SKM-1 treated with dmso at 0.1 percent for 144 hours (cell line): ENCODE measurements at regions not wholly inside any gene's neighbourhood (a gene's known extent, or its start where the extent isn't known, plus 50 kb on each side); places are given as distances from the start of the nearest gene placed in this dataset.
"Not testable (repeated sequence)": the region's sequence is repeated elsewhere in the genome, so short reads cannot be mapped to it uniquely, and the experiment has no call there.

Experiments
- DNase-seq: peaks from one replicate; lab custom pipeline; 2025; ENCODE audit not compliant: unreplicated experiment; lab: John Stamatoyannopoulos, UW

DNA sequence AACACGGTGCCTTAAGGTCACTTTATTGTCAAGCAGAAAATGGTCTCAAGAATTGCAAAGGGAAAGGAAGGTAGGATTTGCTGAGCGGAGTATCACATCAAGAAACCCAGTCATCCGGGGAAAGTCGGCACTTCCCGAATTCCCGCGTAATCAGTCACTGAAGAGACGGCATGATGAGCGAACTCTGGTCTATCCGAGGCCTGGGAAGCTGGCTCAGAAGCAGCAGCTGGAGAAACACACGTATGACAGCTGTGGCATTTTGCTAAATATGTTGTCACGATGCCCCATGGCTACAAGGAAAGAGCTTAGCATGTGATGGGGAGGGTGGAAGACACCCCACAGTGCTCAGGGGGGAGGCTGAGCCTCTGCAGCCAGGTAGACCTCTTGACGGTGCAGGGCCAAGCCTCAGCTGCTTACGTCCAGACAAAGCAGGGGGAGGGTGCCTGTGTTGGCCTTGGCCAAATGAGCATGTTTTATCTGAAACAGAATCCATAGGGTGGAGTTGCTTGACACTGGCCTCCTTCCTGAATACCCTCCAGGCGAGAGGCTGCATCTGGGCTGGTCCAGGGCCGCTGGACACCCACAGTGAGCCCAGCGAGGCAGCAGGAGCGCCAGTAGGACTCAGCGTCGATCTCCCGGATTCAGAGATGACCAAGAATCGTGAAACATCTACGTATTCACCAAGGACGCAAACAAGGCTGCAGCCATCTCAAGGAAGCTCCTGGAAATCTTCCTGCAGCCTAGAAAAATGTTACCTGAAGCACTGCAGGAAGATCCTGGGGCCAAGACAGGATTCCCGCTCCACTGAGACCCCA, 118.8 kb upstream of the AFDN start:
- no peak for DNase-seq

DNA sequence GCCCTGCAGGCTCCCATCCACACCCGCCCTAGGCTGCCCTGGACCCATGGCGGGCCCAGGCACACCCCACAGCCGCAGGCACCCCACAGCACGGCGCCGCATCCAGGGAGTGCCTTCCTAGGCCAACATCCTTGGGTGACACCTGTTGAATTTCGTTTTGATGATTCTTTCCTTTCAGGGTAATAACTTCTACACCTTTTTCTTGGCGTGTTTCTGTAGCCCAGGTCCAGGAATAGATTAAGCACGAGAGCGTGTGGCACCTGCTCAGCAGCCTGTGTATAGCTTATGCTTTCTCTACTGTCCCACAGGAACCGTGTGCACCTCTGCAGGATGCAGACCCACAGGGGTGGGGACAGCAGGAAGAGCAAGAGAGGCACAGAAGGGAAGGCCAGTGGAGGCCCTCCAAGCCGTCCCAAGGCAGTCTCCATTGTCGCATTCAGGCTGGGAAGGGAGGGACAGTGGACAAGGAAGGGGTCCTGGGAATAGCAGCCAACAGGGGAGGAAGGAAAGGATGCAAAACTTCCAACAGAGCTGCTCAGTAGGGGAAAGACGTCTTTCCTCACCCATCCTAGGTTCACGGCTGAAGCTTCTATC, 118.1 kb upstream of the AFDN start:
- DNase-seq: no peak

DNA sequence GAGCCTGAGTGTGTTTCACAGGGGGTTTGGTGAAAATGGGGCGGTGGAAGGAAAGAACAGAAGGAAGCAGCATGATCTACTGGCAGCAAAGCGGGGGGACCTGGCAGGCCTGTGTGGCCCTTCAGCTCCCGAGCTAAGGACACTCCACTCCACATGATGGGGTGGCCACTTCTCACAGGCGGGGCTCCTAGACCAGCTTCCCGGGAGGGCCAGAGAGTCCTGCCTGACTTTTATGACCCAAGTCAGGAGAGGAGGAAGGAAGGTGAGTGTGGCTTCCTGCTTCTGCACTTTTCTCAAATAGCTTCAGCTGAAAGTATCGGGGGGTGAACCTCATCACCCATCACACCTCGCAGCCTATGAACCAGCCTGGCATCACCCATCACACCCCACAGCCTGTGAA, 117.5 kb upstream of the AFDN start:
- no peak for DNase-seq

DNA sequence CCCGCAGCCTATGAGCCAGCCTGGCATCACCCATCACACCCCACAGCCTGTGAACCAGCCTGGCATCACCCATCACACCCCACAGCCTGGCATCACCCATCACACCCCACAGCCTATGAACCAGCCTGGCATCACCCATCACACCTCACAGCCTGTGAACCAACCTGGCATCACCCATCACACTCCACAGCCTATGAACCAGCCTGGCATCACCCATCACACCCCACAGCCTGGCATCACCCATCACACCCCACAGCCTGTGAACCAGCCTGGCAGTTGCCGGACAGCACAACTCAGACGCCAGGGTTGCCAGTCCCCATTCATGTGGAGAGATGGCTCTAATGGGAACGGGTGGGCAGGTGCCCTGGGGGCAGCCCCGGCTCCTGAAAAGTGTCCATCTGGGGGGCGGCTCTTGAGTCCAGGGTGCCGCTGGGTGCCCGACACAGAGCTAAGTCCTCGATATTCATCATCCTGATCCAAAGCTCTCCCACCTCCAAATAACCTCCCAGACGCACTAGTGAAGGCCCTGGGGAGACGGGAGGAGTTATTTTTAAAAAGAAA, 116.9 kb upstream of the AFDN start:
- not testable (repeated sequence) for DNase-seq

GRCh38 chr6:167710363-167710920, 116.3 kb upstream of the AFDN start:
- DNase-seq: no peak

GRCh38 chr6:167711211-167711610, 115.5 kb upstream of the AFDN start:
- DNase-seq: no peak

- no peak for DNase-seq
Observed at GRCh38 chr6:167711768-167712730, 114.7 kb upstream of the AFDN start.

DNA sequence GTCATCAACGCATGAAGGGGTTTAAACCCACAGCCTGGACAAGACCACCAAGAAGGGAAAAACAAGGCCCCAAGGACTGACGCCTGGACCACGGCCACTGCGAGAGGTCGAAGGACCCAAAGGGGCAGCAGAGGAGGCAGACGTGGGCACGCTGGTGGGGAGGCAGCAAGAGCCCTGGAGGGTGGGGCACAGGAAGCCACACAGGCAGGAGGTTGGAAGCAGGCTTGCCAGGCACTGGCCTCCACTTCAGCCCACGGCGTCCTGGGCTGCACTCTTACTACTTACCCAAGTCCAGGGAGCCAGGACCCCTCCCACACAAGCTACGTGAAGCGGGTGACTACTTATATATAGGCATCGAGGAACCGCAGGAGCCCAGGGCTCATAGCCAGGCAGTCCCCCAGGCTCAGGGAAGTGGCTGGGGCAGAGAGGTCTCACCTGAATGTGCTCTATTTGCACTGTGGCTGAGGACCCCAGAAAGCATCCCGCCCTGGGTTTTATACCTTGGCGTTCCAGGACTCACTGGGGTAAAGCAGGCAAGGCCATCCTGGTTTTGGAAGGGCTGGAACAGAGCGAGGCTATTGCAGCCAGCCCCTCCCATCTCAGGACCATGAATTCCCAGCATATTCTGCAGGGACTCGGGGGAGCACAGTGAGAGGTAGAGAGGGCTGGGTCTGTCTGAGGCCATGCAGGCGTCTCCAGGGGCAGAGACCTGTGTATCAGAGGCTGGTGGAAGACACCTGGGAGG, 113.8 kb upstream of the AFDN start:
- no peak for DNase-seq

- DNase-seq: no peak
Observed at GRCh38 chr6:167714152-167714551, 112.6 kb upstream of the AFDN start.

GRCh38 chr6:167717455-167717854, 109.3 kb upstream of the AFDN start:
- no peak for DNase-seq

- DNase-seq: no peak
Observed at GRCh38 chr6:167717867-167718266, 108.8 kb upstream of the AFDN start.

GRCh38 chr6:167719920-167720319, 106.8 kb upstream of the AFDN start:
- DNase-seq: no peak

DNA sequence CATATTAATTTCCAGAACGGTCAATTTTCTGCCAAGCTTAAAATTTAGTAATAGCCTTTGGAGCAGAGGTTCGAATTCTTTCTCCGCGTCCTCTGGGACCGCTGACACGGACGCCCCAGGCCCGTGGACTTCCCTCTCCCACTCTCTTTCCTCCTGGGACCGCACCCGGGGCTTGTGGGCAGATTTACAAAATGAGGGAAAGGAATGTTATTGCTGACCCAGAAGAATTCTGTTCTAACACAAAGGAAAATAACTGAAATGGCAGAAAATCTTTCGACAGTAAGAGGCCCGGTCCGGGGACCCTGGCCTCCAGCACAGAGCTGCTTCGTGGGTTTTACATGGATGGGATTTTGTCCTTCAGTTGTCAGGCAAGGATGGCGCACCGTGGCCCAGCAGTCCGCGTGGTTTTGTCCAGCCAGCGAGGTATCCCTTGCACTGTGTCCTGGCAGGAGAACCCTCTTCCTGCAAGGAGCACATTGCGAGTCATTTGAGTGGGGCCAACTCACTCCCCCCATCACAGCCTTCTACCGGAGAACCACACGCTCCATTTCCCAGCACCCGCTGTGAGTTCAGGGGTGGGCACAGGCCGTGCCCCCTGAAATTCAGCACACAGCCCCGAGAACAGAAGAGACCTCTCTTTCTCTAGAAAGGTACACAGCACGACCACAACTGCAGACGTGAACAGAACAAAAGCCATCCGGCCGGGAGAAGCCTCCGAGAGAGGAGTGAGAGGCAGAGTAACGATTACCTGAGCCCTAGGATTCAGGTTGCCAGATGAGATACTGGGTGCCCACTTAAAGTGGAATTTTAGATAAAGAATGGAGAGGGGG, 106.0 kb upstream of the AFDN start:
- DNase-seq: no peak

DNA sequence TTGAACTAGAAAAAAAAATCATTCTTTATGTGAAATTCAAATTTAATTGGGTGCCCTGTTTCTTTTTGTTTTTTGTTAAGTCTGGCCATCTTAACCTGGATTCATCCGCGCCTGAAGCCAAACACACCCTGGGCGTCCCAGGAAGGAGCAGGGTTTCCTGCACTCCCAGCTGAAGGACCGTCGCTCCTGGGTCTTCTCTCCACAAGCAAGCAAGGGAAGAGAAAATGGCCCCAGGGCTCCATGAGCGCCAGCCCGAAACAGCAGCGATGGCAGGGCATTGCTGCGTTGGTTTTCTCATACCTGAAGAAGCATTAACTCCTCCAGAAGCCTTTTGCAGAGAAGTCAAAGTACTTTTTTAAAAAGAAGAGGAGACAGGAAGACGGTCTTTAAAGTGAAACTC, 105.4 kb upstream of the AFDN start:
- no peak for DNase-seq

- DNase-seq: no peak
Observed at GRCh38 chr6:167722634-167723309, 103.9 kb upstream of the AFDN start.

DNA sequence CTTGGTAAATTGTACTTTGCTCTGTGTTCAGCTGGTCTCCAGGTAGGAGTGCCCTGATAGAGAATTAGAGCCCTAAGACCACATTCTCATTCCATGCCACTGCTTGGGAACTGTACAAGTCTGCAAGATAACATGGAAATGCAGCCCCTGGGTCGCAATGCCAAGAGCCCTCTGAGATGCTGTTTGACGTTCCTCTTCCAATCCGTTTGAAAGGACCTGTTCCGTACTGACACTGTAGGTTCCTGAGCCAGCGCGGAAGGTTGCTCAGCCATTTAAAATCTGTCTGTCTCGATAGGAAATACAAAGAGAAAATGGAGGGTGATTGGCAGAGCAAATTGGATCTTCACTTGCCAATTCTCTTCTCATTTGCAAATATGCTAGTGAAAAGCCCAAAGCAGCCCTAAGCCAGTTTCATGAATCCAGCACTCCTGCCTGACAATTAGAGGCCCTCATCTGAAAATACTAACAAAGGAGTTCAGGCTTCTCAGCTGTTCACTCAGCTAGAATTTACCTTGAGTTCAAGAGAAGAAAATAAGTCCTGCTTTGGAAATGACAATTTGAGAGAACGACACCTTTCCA, 100.6 kb upstream of the AFDN start:
- DNase-seq: no peak

GRCh38 chr6:167730441-167730840, 96.3 kb upstream of the AFDN start:
- DNase-seq: no peak

GRCh38 chr6:167731216-167731615, 95.5 kb upstream of the AFDN start:
- DNase-seq: no peak
